NCI-H82 treated with DMSO at 0.1 percent for 48 hours (cell line): ENCODE measurements at regions not wholly inside any gene's neighbourhood (a gene's known extent, or its start where the extent isn't known, plus 50 kb on each side); places are given as distances from the start of the nearest gene placed in this dataset.

Experiments used
- DNase-seq: peaks from one replicate; lab custom pipeline; 2025; ENCODE audit not compliant: unreplicated experiment; lab: John Stamatoyannopoulos, UW

DNA sequence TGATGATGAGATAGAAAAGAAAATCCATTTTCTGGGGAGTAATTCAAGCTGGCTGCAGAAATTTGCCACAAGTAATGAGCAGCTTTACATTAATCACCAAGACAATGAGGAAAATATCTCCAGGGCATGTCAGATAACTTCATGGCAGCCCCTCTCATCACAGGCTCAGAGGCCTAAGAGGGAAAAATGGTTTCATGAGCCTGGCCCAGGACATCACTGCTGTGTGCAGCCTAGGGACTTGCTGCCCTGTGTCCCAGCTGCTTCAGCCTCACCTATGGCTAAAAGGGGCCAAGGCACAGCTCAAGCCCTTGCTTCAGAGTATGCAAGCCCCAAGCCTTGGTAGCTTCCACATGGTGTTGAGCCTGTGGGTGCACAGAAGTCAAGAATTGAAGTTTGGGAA is 161.7 kb downstream of the OPA1 start:
- DNase-seq: no peak

DNA sequence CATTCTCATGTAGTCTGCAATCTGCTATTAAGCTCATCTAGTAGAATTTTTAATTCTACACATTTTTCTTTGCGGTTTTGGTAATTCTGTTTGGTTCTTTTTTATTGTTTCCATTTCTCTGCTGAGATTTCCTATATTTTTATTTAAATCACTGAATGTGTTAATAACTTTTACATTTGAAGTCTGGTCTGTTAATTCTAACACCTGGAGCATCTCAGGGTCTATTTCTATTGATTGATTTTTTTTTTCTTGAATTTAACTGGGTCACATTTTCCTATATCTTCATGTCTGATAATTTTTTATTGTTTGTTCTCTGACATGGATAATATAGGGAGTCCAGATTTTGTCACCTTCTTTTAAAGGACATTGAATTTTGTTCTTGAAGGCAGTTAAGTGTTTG is 163.5 kb downstream of the OPA1 start:
- no peak for DNase-seq

DNA sequence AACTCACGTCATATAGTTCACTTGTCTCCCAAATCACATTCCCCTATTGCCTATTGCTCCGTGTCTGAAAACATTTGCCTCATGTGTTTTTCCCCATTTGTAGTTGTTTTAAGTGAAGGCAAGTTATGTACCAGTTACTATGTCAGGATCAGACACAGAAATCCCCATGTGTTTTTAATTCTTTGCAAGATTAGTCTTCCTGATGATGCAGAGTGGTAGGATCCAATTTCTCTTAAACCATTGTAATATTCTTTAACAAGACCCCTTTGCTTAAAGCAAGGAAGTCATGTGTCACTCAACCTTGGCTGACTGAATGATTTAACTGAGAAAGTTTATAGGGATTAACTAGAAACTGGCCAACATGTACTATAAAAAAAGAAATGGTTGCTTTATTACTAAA is 164.4 kb downstream of the OPA1 start:
- no peak for DNase-seq

DNA sequence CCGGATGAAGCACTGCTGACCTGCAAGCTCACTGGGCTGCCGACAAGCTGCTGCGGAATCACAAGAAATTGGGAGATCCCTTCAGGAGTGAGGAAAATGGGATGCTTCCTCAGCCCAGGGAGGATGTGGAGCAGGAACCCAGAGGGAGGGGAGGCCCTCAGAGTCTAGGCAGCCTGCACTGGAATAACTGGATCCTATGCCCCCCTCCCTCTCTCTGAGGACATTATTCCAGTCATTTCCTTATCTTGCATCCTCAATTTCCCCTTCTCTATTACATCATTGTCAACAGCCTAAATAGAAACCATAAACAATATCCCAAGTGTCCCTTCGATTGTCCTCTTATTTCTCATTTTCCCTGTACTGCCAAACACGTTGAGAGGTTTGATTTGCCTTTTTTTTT is 169.0 kb downstream of the OPA1 start:
- no peak for DNase-seq

DNA sequence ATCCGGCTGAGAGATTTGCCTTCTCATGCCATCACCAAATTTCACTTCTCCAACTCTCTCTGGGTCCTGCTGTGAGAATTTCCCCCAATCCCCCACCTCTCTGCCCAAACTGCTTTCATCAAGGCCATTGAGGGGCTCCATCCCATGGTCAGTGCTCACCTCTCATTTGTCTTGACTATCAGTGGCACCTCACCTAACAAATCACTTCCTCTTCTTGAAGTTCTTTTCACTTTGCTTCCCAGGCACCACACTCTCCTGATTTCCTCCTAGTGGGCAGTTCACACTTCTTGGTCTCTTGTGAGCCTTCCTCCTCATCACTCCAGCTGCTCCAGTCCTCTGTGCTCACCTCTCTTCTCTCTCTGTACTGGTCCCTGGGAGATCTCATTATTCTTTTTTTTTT is 169.6 kb downstream of the OPA1 start:
- DNase-seq: no peak

DNA sequence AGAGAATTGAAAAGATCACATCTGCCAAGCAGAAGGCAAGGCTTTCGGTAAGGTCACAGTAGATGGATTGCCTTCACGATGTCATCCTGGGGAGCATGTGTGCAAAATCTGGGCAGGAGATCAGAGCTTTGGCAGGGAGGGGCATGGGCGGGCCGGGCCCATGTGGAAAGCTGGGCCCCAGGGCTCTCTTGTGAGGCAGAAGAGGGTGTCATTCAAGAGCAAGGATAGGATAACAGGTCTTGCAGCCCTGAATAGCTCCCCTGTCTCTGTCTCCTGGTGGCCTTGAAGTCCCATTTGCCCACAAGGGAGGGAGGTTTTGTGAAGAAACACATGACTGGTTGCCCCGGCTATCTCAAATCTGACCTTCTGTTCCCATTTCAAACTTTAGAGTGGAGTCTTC is 172.0 kb downstream of the OPA1 start:
- DNase-seq: no peak

DNA sequence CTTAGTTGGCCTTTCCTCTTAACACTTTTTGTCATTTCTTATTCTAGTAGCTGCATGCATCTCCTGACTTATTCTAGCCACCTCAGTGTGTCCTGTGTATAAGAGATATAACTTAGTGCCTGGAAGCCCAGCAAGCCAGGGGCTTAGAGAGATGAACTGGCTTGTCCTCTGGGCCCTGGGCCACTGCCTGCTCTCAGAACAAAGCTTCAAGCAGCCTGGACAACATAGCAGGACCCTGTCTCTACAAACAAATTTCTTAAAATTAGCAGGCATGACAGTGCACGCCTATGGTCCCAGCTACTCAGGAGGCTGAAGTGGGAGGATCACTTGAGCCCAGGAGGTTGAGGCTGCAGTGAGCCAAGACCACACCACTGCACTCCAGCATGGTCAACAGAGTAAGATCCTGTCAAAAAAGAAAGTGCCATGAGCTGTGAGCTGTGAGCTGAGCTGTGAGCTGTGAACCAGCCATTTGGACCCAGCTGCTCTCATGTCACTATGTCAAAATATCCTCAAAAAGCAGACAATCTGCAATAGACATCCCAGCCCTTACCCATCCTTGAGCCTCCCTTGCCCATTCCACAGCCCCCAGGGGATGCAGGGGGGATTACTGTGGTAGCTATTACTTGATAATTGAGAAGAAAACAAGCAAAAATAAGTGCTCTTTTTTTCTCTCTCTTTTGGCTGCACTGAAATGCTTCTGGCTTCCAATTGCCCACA is 174.5 kb downstream of the OPA1 start:
- DNase-seq: no peak

DNA sequence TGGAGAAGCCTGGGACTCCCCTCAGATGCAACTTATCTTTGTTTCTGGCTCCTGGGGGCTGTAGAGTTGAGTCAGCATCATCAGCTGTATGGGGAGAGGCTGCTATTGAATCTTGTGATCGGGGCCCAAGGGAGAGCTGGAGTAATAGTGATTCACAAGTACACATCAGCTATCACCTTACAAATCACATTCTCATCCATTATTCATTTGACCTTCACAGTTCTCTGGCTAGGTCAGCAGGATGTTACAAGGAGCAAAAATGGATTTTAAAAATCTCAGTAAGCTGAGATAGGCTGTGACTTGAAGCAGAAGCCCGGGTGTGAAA is 175.0 kb downstream of the OPA1 start:
- no peak for DNase-seq

DNA sequence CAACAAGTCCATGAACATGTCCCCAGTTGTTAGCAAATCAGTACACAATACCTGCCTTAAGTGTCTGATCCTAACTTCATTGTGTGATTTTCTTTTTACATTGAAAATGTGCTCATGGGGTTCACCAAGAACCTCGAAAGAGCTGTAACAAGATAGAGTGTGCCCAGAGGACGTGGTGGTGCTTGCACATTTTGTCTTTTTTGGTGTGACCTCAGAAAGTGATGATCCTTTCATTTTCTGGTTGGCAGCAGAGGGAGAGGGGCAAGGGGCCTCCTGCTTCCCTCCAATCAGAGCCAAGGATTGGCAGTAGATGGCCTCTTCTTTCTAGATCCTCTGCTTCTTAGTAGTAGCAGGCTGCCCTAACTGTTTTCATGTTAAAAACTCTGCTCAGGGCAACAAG is 176.4 kb downstream of the OPA1 start:
- no peak for DNase-seq

DNA sequence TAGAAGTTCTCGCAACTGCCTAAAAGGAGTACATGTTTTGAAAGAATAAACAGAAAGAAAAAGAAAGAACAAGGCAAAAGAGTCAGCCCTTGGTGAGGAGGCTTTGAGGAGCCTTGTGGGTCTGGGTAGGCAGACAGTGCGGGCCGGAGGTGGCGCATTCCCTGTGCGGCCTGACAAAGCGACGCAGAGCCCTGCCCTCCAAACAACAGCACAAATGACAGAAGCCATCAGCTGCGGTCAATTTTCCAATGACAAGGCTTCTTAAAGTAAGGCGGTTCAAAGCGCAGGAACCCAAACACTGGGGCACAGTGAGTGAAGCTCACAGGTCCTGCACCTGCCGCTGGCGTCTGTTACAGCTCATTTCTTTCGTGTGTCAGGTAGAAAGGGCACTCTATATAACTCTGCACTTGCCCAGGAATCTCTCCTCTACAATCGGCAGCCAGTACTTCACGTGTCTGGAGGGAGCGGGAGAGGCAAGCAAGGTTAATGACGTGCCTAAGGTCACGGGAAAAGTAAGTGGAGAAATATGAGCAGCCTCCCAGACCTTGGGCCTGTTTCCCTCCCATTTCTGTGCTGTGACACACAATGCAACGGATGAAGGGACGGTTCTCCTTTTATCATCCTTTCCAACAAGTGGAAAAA is 178.1 kb downstream of the OPA1 start:
- DNase-seq: no peak

DNA sequence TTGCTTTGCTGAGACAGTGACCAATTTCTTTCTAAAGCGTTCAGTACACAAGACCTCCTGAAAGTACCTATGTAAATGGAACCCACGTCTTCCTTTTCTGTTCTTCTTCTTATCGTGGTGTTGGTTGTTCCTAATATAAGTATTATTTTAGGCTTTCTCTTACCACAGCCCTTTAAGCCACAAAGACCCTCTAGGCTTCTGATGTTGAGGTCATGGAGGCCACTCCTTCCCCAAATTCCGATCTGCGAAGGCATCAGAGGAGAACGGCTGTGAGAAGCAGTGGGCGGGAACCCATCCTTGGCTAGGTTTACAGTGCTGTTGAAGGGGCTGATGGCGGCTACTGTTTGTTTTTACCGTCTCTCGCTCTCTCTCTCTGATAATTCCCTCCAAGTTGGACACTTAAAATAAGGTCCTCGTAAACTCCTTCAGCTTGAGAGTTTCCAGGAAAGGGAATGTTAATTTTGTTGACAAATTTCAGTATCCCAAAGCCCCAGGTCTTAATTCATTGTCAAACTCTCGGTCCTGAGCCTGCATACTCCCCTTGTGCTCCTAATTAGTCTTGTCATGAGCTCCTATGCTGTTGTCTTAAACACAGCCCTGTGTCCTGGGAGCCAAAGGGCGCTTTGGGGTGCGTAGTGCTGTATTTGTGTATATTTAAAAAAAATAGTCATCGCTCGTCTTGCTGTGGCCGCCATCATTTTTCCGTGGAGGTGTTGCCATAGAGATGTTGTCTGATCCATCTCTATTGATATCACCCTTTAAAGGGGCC is 178.8 kb downstream of the OPA1 start:
- DNase-seq: no peak

DNA sequence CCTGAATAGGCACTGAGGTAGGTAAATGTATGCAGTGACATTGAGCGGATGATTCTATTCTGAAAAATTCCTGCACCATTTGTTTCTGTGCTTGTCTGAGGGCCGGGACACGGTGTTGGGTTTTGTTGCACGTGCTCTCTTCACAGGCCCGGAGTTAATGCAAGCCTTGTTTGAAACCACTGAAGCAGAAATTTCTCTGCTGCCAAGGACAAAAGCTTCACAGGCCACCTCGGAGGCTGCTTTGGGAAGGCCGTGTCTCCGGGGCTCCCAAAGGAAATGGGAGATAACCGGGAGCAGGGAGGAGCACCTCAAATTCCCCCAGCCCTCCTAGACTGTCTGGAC is 179.4 kb downstream of the OPA1 start:
- DNase-seq: no peak

DNA sequence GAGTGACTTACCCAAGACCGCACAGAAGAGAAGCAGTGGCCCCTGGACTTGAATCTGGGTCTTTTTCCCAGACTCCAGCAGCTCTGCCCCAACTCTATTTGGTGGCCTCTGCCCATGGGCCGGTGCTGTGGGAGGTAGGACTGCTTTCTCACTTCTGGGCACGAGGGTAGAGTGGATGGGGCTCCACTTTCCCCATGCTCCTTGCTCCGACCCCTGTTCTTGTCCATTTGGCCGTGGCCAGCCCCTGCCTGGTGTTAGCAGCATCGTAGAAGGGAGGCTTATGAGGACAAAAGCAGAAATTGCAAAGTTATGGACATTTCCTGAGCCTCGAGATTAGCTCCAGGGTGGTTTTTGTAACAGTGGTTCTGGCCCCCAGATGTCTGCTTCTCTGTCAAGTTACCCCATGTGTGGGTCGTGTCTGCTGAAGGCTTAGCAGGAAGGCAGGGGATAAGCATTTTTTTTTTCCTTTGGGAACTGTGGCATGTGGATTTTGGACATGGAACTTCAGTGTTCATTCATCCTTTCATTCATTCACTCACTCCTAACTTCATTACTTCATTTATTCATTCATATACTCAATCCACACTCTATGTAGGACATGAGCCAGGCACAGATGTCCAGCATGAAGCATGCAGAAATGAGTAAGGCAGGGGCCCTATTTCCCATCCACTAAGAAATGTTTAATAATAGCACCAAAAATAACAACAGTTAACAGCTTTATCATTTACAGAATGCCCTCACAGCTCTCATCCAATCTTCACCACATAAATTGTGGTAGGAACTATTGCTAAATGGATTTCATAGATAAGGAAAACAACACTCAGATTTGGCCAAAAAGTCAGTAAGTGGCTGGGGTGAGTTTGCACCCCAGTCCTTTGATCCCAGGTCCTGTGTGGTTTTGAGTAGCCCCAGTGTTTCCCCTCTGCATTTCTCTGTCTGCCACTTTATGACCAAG is 180.5 kb downstream of the OPA1 start:
- no peak for DNase-seq

DNA sequence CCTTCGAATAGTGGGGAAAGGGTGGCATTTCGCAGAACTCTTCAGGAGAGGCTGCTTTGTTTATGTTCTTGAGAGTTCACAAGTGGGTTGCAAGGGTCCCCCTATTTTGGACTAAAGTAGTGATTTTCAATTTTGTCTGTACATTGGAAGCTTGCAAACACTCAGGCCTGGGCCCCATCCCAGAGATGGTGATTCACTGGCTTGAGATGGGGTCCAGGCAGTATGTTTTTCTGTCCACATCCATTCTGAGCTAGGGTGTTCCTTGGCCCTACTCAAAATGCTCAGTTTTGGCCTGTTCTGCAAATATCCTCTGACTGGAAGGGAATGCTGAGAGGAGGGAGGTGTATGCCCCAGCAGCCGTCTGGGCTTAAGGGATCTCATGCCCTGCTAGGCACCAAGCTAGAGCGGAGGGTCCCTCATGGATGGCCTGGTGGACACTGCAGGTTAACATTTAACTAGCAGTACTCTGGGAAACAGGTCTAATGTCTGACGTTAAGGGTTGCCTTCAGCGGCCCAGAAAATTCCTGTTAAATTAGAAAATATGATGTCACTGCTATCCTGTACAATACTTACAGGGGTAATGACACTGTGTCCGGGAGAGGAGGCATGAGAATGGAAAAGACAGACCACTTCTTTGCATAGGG is 181.4 kb downstream of the OPA1 start:
- DNase-seq: no peak

DNA sequence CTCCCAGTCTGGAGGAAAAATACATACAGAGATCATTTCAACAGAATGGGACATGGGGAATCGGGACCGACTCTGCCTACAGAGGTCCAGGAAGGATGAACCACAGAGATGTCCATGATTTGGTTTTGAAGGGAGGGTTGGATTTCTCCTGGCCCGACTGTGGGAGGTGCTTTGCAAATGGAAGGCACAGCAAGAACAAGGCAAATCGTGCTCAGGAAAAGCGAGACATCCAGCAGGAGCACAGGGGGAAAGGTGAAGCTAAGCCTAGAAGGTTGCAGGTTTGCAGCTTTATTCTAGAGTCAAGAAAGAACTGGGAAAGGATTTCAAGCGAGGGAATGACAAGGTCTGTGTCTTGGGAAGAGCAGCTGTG is 181.9 kb downstream of the OPA1 start:
- DNase-seq: no peak

DNA sequence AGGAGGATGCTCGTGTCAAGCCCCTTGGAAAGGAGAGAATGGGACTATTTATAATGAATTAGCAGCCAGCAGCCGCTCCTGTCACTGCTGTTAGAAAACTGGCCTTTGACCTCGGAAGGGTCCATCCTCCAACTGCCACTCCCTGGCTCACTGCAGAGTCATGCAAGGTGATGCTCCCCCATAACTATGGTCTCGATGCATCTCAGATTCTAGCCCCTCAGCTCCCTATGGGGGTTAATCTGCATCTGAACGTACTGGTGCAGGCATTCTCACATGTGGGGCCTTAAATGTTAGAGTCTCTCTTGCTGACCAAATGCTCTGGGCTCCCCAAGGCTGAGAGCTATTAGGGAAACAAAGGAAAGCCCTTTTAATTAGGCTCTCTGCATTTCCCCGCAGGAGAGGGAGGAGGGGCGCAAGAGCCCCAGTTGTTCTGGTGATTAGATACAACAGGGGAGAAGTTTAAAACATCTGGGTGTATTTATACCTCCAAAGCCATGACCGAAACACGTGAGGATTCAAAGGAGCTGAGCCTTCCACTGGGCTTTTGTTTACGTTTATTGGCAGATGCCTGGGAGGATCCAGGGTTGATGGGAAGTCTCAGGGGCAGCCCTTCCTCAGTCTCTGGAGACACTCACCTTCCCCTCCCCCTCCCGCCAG is 182.5 kb downstream of the OPA1 start:
- peak; percentile 14 for DNase-seq

DNA sequence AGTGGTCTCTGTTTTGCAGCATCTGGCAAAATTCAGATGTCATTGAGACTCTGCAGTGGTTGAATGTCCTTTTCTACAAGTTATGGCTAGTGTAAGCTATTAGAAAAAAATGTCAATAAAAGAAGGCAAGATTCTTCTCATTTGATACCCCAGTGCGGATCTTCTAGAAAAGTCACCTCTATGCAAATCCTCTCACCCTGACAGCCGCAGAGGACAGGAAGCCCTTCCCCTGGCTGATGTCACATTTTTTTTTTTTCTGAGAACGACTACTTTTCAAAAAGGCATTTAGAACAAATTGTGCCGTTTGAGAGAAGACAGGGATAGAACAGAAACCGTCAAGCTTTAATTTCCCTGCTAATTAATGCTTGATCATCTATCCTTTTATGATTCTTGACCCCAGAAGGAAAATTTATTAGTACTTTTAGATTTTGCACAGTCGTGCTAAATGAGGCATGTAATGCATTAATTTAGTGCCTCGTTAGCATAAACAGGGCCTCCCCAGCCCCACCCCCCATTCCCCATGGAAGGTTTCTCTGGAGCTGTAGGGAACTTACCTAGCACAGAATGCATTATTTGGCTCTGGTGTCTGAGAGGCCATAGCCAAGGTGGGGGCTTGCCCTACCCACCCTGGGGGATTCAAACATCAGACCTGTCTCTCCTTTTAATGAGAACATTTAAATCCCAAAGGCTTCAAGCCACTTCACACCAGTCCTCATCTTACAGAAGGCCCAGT is 183.8 kb downstream of the OPA1 start:
- no peak for DNase-seq

DNA sequence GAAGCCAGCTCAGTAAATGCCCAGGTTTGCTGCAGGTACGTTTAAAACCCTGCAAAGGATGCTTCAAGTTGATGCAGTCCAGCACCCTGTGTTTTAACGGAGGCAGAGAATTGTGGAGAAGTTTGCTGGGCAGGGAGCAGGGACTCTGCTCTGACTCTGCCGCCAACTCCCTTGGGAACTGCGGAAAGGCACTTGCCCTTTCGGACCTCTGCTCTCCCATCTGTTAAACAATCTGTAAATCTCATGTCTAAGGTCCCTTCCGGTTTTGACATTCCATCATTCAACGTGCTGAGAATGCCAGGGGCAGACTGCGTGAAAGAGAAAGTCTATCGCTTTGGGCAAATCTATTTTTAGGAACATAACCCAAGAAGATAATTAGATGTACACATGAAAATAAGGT is 184.5 kb downstream of the OPA1 start:
- peak; percentile 40 for DNase-seq

DNA sequence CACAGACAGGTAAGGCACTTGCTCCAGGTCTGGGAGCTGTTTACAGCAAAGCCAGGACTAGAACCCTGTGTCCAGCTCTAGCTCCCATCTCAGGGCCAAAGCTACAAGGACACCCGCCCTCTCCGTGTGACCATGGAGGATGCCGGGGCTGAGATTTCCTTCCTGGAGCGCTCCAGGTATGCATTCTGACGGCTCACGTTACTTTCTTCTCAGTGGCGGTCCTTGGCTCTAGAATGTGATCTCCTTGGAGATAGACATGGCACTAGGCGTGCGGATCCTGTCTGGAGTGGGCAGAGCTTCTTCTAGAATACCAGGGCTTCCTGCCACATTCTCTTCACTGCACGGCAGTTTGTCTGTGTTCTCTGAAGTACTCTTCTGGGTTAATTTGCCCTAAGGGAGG is 185.7 kb downstream of the OPA1 start:
- DNase-seq: no peak

DNA sequence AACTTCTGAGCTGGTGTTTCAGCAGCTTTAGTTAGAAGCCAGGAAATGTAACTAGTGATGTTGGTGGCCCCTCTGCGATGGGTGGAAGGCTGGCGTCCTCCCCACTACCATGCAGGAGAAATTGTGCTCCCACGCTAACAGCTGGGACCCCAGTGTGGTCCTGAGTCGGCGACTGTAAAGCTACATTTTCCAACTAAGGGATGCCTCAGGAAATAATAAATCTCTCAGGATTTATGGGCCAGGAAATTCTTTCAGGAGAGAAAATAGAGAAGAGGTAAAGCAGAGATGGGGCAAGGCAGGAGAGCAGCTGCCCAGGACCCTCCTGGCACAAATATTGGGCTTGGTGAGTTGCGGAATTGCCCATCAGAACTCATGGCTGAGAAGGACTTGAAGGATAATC is 186.9 kb downstream of the OPA1 start:
- no peak for DNase-seq
